Endothelial cell of umbilical vein (primary cell): ENCODE measurements at regions not wholly inside any gene's neighbourhood (a gene's known extent, or its start where the extent isn't known, plus 50 kb on each side); places are given as distances from the start of the nearest gene placed in this dataset.

Experiments used
- EZH2 ChIP-seq: IDR thresholded peaks from 2 replicates; pipeline ENCODE4 v1.6.1; 2012; ENCODE audit warnings: borderline replicate concordance, low read depth, mild to moderate bottlenecking, moderate library complexity, low read length, inconsistent platforms; ENCODE audit not compliant: severe bottlenecking
- GATA2 ChIP-seq: IDR thresholded peaks from 2 replicates; pipeline ENCODE4 v1.7.0; 2011; ENCODE audit warnings: low read depth, mild to moderate bottlenecking, moderate library complexity, mixed read lengths, low read length; ENCODE audit not compliant: insufficient read length, insufficient read depth
- MYC ChIP-seq: IDR thresholded peaks from one replicate; pipeline ENCODE4 v1.6.1; 2011; ENCODE audit warnings: mild to moderate bottlenecking, low read depth, low read length
- POLR2A ChIP-seq: IDR thresholded peaks from 2 replicates; pipeline ENCODE4 v1.6.1; 2012; ENCODE audit warnings: low read depth, mild to moderate bottlenecking, control low read depth, low read length
- POLR2AphosphoS5 ChIP-seq: IDR thresholded peaks from 2 replicates; pipeline ENCODE4 v1.6.1; 2012; ENCODE audit warnings: low read depth, mild to moderate bottlenecking, control low read depth, low read length, moderate library complexity; ENCODE audit not compliant: insufficient read depth
- TF ChIP-seq, protein P1 (sequence below), 2 donors: IDR thresholded peaks; 1 replicate in 1 of 2; 2 replicates in 1 of 2; pipeline ENCODE4 v1.5.1; 2011; ENCODE audit warnings: low read length in 2 of 2, mild to moderate bottlenecking in 2 of 2, moderate library complexity in 2 of 2, control low read depth in 1 of 2, inconsistent platforms in 1 of 2, low read depth in 1 of 2; ENCODE audit not compliant: insufficient read depth in 1 of 2; ENCODE audit errors: extremely low read depth in 1 of 2
- TF ChIP-seq, protein P2 (sequence below): IDR thresholded peaks from 2 replicates; pipeline ENCODE4 v1.6.1; 2011; ENCODE audit not compliant: insufficient read depth, insufficient read length

DNA sequence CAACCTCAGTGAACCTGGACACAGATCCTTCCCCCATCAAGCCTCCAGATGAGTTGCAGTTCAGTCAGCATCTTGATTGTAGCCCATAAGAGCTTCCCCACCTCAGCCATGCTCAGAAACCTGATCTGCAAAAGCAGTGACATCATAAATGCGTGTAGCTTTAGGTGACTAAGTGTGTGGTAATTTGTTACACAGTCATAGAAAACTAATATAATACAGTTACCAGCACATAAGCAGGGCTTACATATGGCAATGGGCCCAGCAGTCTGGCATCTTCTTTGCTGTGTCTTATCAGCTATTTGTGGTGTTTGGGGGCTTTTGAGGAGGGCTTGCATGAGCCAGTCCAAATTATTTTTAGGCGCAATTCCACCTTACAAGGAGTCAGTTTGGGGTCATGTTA lies 807.0 kb downstream of the SLC4A3 start:
- no peak for TF ChIP-seq POLR2A
- TF ChIP-seq POLR2AphosphoS5: no peak
- TF ChIP-seq, protein P1, sequence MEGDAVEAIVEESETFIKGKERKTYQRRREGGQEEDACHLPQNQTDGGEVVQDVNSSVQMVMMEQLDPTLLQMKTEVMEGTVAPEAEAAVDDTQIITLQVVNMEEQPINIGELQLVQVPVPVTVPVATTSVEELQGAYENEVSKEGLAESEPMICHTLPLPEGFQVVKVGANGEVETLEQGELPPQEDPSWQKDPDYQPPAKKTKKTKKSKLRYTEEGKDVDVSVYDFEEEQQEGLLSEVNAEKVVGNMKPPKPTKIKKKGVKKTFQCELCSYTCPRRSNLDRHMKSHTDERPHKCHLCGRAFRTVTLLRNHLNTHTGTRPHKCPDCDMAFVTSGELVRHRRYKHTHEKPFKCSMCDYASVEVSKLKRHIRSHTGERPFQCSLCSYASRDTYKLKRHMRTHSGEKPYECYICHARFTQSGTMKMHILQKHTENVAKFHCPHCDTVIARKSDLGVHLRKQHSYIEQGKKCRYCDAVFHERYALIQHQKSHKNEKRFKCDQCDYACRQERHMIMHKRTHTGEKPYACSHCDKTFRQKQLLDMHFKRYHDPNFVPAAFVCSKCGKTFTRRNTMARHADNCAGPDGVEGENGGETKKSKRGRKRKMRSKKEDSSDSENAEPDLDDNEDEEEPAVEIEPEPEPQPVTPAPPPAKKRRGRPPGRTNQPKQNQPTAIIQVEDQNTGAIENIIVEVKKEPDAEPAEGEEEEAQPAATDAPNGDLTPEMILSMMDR (IDR thresholded peaks at IDR 0.05; ENCODE audit: extremely low read depth in 1 of 2, insufficient read depth in 1 of 2, low read depth in 1 of 2, low read length in 2 of 2): no peak
- TF ChIP-seq, protein P2, sequence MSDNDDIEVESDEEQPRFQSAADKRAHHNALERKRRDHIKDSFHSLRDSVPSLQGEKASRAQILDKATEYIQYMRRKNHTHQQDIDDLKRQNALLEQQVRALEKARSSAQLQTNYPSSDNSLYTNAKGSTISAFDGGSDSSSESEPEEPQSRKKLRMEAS: no peak
- no peak for TF ChIP-seq MYC
- TF ChIP-seq EZH2: no peak
- no peak for TF ChIP-seq GATA2
